ENCODE measurements at regions not wholly inside any gene's neighbourhood (a gene's known extent, or its start where the extent isn't known, plus 50 kb on each side); places are given as distances from the start of the nearest gene placed in this dataset.

GRCh38 chr12:87491089-87491488 is 538.1 kb downstream of the C12orf50 start:
- H2BK20ac ChIP-seq (ENCODE audit: low read depth, low read length, poor library complexity, severe bottlenecking), result no peak overlapping the region
- H3K27ac ChIP-seq (ENCODE audit: insufficient read length, low read depth, low read length), result no peak overlapping the region
- H3K36me3 Mint-ChIP-seq (ENCODE audit: insufficient read depth in 1 of 3, low read depth in 3 of 3), result peaks cover 0 to 5% (median 0%) of the 10 kb centered on the region in 3 experiments; a peak in 1 of 7 replicates
- no peak for TF ChIP-seq CTCF (conservative IDR thresholded peaks at IDR 0.05)
- no peak overlapping the region for H2BK5ac ChIP-seq (ENCODE audit: insufficient read length, low read length)
- H3K4ac ChIP-seq (ENCODE audit: low read depth, low read length), result no peak overlapping the region
- no peak overlapping the region for H4K8ac ChIP-seq (replicated peaks; ENCODE audit: insufficient read length, low read depth, low read length)
- no peaks in the 10 kb centered on the region for H3K27me3 Mint-ChIP-seq (ENCODE audit: low read depth)
- no peak overlapping the region for H2BK12ac ChIP-seq (ENCODE audit: insufficient read length, low read depth, low read length)
- no peak overlapping the region for H4K5ac ChIP-seq (ENCODE audit: insufficient read length, low read depth, low read length)
- no peak overlapping the region for H3K23ac ChIP-seq (ENCODE audit: insufficient read length, low read depth, low read length)
- H3K27me3 ChIP-seq (ENCODE audit: insufficient read depth, low read length), result no peaks in the 10 kb centered on the region
- H4K20me1 ChIP-seq (ENCODE audit: control insufficient read depth, insufficient read depth, insufficient read length), result no peaks in the 10 kb centered on the region
- H3K9me3 ChIP-seq (ENCODE audit: control insufficient read depth, low read depth, low read length), result no peaks in the 10 kb centered on the region
- no peak overlapping the region for H4K91ac ChIP-seq (ENCODE audit: insufficient read length, low read depth, low read length)
- H3K4me1 ChIP-seq (ENCODE audit: insufficient read depth, low read length), result no peaks in the 10 kb centered on the region
- H3K9ac ChIP-seq (ENCODE audit: extremely low read depth, insufficient read length, low read length), result no peak overlapping the region
- no peak overlapping the region for H3K4me2 ChIP-seq (ENCODE audit: insufficient read depth, insufficient read length, low read length)
- no peak for DNase-seq
- H2AFZ ChIP-seq (ENCODE audit: low read length), result no peak overlapping the region
- no peaks in the 10 kb centered on the region for H3K4me1 Mint-ChIP-seq
- H2BK120ac ChIP-seq (ENCODE audit: low read depth, low read length, poor library complexity, severe bottlenecking), result no peak overlapping the region
- H2AK5ac ChIP-seq (ENCODE audit: insufficient read length, low read length), result no peak overlapping the region
- no peak overlapping the region for H3K4me3 Mint-ChIP-seq
- WGBS (ENCODE audit: extremely low coverage, insufficient read length, low lambda C conversion rate), result no CpG with 5 or more reads among the region's 1 CpG
- H3K18ac ChIP-seq (ENCODE audit: insufficient read length, low read depth, low read length), result no peak overlapping the region
- no peaks in the 10 kb centered on the region for H3K23me2 ChIP-seq (ENCODE audit: insufficient read length, low read depth, low read length, poor library complexity, severe bottlenecking)
- H3K14ac ChIP-seq (ENCODE audit: insufficient read depth, low read length), result no peak overlapping the region
- H3K79me2 ChIP-seq (ENCODE audit: insufficient read depth, low read length), result no peaks in the 10 kb centered on the region; the same call in 1 of the 2 replicates
- H3K56ac ChIP-seq (ENCODE audit: insufficient read length, low read depth, low read length), result no peak overlapping the region
- H3T11ph ChIP-seq (ENCODE audit: low read length), result no peak overlapping the region
- H3K9me3 Mint-ChIP-seq, result peaks cover 2 to 4% of the 10 kb centered on the region in 2 experiments; a peak in 3 of 5 replicates
- no peaks in the 10 kb centered on the region for H3K79me1 ChIP-seq (ENCODE audit: insufficient read depth, low read depth, low read length, poor library complexity, severe bottlenecking)
- no peak overlapping the region for H3K27ac Mint-ChIP-seq
- H2BK15ac ChIP-seq (ENCODE audit: low read depth, low read length), result no peak overlapping the region
